A549 (cell line): ENCODE measurements at regions not wholly inside any gene's neighbourhood (a gene's known extent, or its start where the extent isn't known, plus 50 kb on each side); places are given as distances from the start of the nearest gene placed in this dataset.

Experiments
- ATAC-seq, 2 experiments: fragments of 200-7000 bp in 1 of 2; fragments of >200 bp in 1 of 2; cut with Nextera tagmentation in 1 of 2; cut with Tn5 transposase in 1 of 2; 3 replicates each; pipeline versions ENCODE4 v1.8.0 to v1.9.1; 2018 to 2020; ENCODE audit warnings: mild to moderate bottlenecking in 1 of 2, moderate library complexity in 1 of 2
- CTCF ChIA-PET: fragments of 300-600 bp; sonication (Branson Sonifier 250); formaldehyde crosslinking; extraction: SDS; loops from one replicate; lab custom pipeline; 2021; ENCODE audit warnings: antibody characterized with exemption, inconsistent platforms; lab: Yijun Ruan, JAX
- POLR2A ChIA-PET: fragments of 350-600 bp; formaldehyde crosslinking; extraction: SDS; loops from one replicate; lab custom pipeline; 2021; ENCODE audit warnings: antibody characterized with exemption, inconsistent platforms; lab: Yijun Ruan, JAX
- DNase-seq, 2 experiments: peaks; one replicate each; pipeline versions ENCODE4 v3.0.0 to v3.0.0-alpha.2; 2011 to 2016; ENCODE audit warnings: low read depth in 1 of 2, low spot score in 1 of 2
- FAIRE-seq: peaks from 2 replicates; lab custom pipeline; 2011; peaks lifted over from hg19 to GRCh38; lab: Jason Lieb, UNC
- H3K27ac ChIP-seq, 2 experiments: fragments of >200 bp; sonication (Bioruptor Twin); formaldehyde crosslinking; 3 replicates each; pipeline ENCODE4 v1.5.1; 2016 to 2017
- H3K4me1 ChIP-seq: fragments of >200 bp; sonication (Bioruptor Twin); formaldehyde crosslinking; 3 replicates; pipeline ENCODE4 v1.6.1; 2016
- H3K4me2 ChIP-seq: fragments of >200 bp; sonication (Bioruptor Twin); formaldehyde crosslinking; 3 replicates; pipeline ENCODE4 v1.6.1; 2016
- H3K4me3 ChIP-seq: fragments of >200 bp; sonication (Bioruptor Twin); formaldehyde crosslinking; 3 replicates; pipeline ENCODE4 v1.5.1; 2016
- H3K9me3 ChIP-seq: fragments of >200 bp; sonication (Bioruptor Twin); formaldehyde crosslinking; 3 replicates; pipeline ENCODE4 v1.6.1; 2016
- BCL3 ChIP-seq: fragments of >200 bp; sonication (Bioruptor Twin); formaldehyde crosslinking; IDR thresholded peaks from 3 replicates; pipeline ENCODE4 v1.6.1; 2016
- BHLHE40 ChIP-seq: IDR thresholded peaks from 2 replicates; pipeline ENCODE4 v1.6.1; 2012; ENCODE audit warnings: low read depth, low read length, inconsistent platforms
- CHD2 ChIP-seq: fragments of 150-350 bp; IDR thresholded peaks from 2 replicates; pipeline ENCODE4 v1.6.1; 2014; ENCODE audit warnings: low read length; ENCODE audit not compliant: partially characterized antibody
- ESRRA ChIP-seq: fragments of 150-350 bp; IDR thresholded peaks from 2 replicates; pipeline ENCODE4 v1.6.1; 2014; ENCODE audit warnings: mild to moderate bottlenecking, low read length, borderline replicate concordance
- FOSB ChIP-seq: fragments of 250-450 bp; sonication (Bioruptor Pico); IDR thresholded peaks from 2 replicates; pipeline ENCODE4 v1.5.0; 2020; ENCODE audit warnings: mild to moderate bottlenecking, moderate library complexity
- FOXS1 ChIP-seq: fragments of 250-450 bp; sonication (Bioruptor Pico); IDR thresholded peaks from 2 replicates; pipeline ENCODE4 v1.5.0; 2020; ENCODE audit warnings: mild to moderate bottlenecking, moderate library complexity
- HDAC2 ChIP-seq: fragments of 200-600 bp; sonication (generic); IDR thresholded peaks from 2 replicates; pipeline ENCODE4 v1.6.1; 2016
- HEYL ChIP-seq: fragments of 250-450 bp; sonication (Bioruptor Pico); IDR thresholded peaks from 2 replicates; pipeline ENCODE4 v1.8.0; 2021; ENCODE audit warnings: mild to moderate bottlenecking, moderate library complexity
- HOXA7 ChIP-seq: fragments of 250-450 bp; sonication (Bioruptor Pico); IDR thresholded peaks from 2 replicates; pipeline ENCODE4 v1.5.0; 2020; ENCODE audit warnings: mild to moderate bottlenecking, moderate library complexity
- HOXB13 ChIP-seq: fragments of 250-450 bp; sonication (Bioruptor Pico); IDR thresholded peaks from 2 replicates; pipeline ENCODE4 v1.5.0; 2020; ENCODE audit warnings: low read depth, mild to moderate bottlenecking, moderate library complexity
- JUN ChIP-seq, 2 experiments: fragments of >200 bp; sonication (Bioruptor Twin); formaldehyde crosslinking; IDR thresholded peaks; 2 replicates in 1 of 2; 3 replicates in 1 of 2; pipeline ENCODE4 v1.6.1; 2016 to 2017
- JUNB ChIP-seq: fragments of >200 bp; sonication (Bioruptor Twin); formaldehyde crosslinking; IDR thresholded peaks from 2 replicates; pipeline ENCODE4 v1.6.1; 2016
- KDM1A ChIP-seq: fragments of 200-600 bp; sonication (generic); IDR thresholded peaks from 2 replicates; pipeline ENCODE4 v1.6.1; 2016; ENCODE audit warnings: low read depth, mild to moderate bottlenecking
- MAFK ChIP-seq: fragments of 450-650 bp; IDR thresholded peaks from 2 replicates; pipeline ENCODE4 v1.6.1; 2014; ENCODE audit not compliant: partially characterized antibody
- NFE2L2 ChIP-seq: fragments of 150-350 bp; conservative IDR thresholded peaks from 2 replicates; pipeline ENCODE4 v1.6.1; 2014; ENCODE audit warnings: low read length
- NPAS2 ChIP-seq: fragments of 250-450 bp; sonication (Bioruptor Pico); IDR thresholded peaks from 2 replicates; pipeline ENCODE4 v1.8.0; 2022; ENCODE audit warnings: mild to moderate bottlenecking, moderate library complexity, borderline replicate concordance
- NR3C1 ChIP-seq: fragments of >200 bp; sonication (Bioruptor Twin); formaldehyde crosslinking; IDR thresholded peaks from 3 replicates; pipeline ENCODE4 v1.6.1; 2017
- PHF8 ChIP-seq: fragments of 200-600 bp; sonication (generic); IDR thresholded peaks from 2 replicates; pipeline ENCODE4 v1.6.1; 2016; ENCODE audit warnings: low read depth, mild to moderate bottlenecking, antibody characterized with exemption, moderate library complexity, borderline replicate concordance
- POLR2A ChIP-seq: IDR thresholded peaks from 2 replicates; pipeline ENCODE4 v1.6.1; 2012; ENCODE audit warnings: mild to moderate bottlenecking, low read length
- POLR2AphosphoS2 ChIP-seq: conservative IDR thresholded peaks from 2 replicates; pipeline ENCODE4 v1.6.1; 2012; ENCODE audit warnings: low read length, improper control_type of control experiment, inconsistent platforms
- RCOR1 ChIP-seq: fragments of 150-350 bp; IDR thresholded peaks from 2 replicates; pipeline ENCODE4 v1.6.1; 2014; ENCODE audit warnings: antibody characterized with exemption, low read length, low read depth
- REST ChIP-seq: fragments of 200-600 bp; sonication (generic); IDR thresholded peaks from 2 replicates; pipeline ENCODE4 v1.6.1; 2016; ENCODE audit warnings: antibody characterized with exemption, mild to moderate bottlenecking, moderate library complexity
- RFX5 ChIP-seq: fragments of 450-650 bp; IDR thresholded peaks from 2 replicates; pipeline ENCODE4 v1.7.1; 2014; ENCODE audit warnings: antibody characterized with exemption, mild to moderate bottlenecking, moderate library complexity
- SMC3 ChIP-seq: fragments of >200 bp; sonication (Bioruptor Twin); formaldehyde crosslinking; IDR thresholded peaks from 3 replicates; pipeline ENCODE4 v1.6.1; 2018; ENCODE audit warnings: inconsistent platforms
- TFCP2L1 ChIP-seq: fragments of 250-450 bp; sonication (Bioruptor Pico); IDR thresholded peaks from 2 replicates; pipeline ENCODE4 v1.5.0; 2021; ENCODE audit warnings: mild to moderate bottlenecking
- TP53 ChIP-seq: fragments of 250-450 bp; sonication (Bioruptor Pico); IDR thresholded peaks from 2 replicates; pipeline ENCODE4 v1.5.0; 2021; ENCODE audit warnings: mild to moderate bottlenecking, moderate library complexity
- ZC3H11A ChIP-seq: fragments of 450-650 bp; IDR thresholded peaks from 2 replicates; pipeline ENCODE4 v1.6.1; 2014; ENCODE audit warnings: antibody characterized with exemption, mild to moderate bottlenecking
- ZNF302 ChIP-seq: fragments of 250-450 bp; sonication (Bioruptor Pico); IDR thresholded peaks from 2 replicates; pipeline ENCODE4 v1.9.0; 2021; ENCODE audit warnings: inconsistent platforms, mild to moderate bottlenecking, moderate library complexity
- WGBS: methylation state at CpG from one replicate; pipeline ENCODE4 v1.1.6; 2017; ENCODE audit errors: missing lambda C conversion rate; 5-methylcytosine and 5-hydroxymethylcytosine counted together
- TF ChIP-seq, protein P1 (sequence below): IDR thresholded peaks from 2 replicates; pipeline ENCODE4 v1.6.1; 2012
- TF ChIP-seq, protein P2 (sequence below): fragments of 150-350 bp; IDR thresholded peaks from 2 replicates; pipeline ENCODE4 v1.6.1; 2014; ENCODE audit warnings: low read depth, mild to moderate bottlenecking, low read length
- TF ChIP-seq, protein P3 (sequence below): IDR thresholded peaks from 2 replicates; pipeline ENCODE4 v1.6.1; 2012

DNA sequence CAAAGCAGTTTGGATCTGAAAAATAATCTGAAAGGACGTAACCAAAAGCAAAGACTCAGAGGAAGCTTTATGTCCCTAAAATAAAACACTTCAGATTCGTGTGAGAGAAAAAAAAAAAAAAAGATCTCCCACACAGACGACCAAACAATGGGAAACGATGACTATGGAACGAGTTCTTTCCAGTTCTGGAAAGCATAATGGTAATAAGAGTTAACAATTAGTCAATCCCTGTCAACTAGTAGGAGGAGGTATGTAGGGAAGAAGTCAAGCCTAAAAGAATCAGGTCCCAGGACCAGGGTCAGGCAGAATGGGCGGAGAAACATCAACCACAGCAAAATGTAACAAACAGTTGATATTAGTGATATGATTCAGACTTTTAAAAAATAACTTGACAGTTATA is 170.3 kb upstream of the SETBP1 start:
- no peaks in the 10 kb centered on the region for H3K9me3 ChIP-seq
- TF ChIP-seq, protein P1, sequence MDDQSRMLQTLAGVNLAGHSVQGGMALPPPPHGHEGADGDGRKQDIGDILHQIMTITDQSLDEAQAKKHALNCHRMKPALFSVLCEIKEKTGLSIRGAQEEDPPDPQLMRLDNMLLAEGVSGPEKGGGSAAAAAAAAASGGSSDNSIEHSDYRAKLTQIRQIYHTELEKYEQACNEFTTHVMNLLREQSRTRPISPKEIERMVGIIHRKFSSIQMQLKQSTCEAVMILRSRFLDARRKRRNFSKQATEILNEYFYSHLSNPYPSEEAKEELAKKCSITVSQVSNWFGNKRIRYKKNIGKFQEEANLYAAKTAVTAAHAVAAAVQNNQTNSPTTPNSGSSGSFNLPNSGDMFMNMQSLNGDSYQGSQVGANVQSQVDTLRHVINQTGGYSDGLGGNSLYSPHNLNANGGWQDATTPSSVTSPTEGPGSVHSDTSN, result no peak
- TF ChIP-seq KDM1A (no peak), CHD2 (no peak), FOXS1 (no peak), TFCP2L1 (CRISPR knock-in tag) (no peak), RCOR1 (no peak), ZC3H11A (no peak), SMC3 (no peak), JUN (IDR thresholded peaks at IDR 0.05) (no peak), FOSB (CRISPR knock-in tag) (no peak), POLR2A (no peak), REST (no peak), RFX5 (no peak), NFE2L2 (no peak), PHF8 (no peak), NR3C1 (no peak)
- TF ChIP-seq, protein P2, sequence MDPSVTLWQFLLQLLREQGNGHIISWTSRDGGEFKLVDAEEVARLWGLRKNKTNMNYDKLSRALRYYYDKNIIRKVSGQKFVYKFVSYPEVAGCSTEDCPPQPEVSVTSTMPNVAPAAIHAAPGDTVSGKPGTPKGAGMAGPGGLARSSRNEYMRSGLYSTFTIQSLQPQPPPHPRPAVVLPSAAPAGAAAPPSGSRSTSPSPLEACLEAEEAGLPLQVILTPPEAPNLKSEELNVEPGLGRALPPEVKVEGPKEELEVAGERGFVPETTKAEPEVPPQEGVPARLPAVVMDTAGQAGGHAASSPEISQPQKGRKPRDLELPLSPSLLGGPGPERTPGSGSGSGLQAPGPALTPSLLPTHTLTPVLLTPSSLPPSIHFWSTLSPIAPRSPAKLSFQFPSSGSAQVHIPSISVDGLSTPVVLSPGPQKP, result no peak
- TF ChIP-seq, all 56 proteins: peak for 0
- ATAC-seq (no peak), FAIRE-seq (no peak), DNase-seq (no peak)
- CTCF ChIA-PET, result no interaction called here
- WGBS, result 2% methylated on average over 6 of the region's 6 CpGs
- POLR2A ChIA-PET, result no interaction called here
- Histone ChIP-seq H3K27ac (no peak overlapping the region), H3K4me1 (no peaks in the 10 kb centered on the region), H3K4me3 (no peak overlapping the region), H3K4me2 (no peak overlapping the region)

GRCh38 chr18:44513233-44513632 is 167.5 kb upstream of the SETBP1 start:
- no peak overlapping the region for H3K4me3 ChIP-seq
- no peak overlapping the region for H3K4me2 ChIP-seq
- CTCF ChIA-PET, result no interaction called here
- no peaks in the 10 kb centered on the region for H3K9me3 ChIP-seq
- TF ChIP-seq POLR2AphosphoS2 (no peak), NPAS2 (no peak), JUNB (no peak), NR3C1 (no peak), HDAC2 (no peak), ZNF302 (CRISPR knock-in tag) (no peak), RFX5 (no peak), POLR2A (no peak), ESRRA (no peak), SMC3 (no peak), MAFK (no peak), BHLHE40 (no peak), HEYL (CRISPR knock-in tag) (no peak), BCL3 (no peak), JUN (IDR thresholded peaks at IDR 0.05) (no peak), HOXB13 (no peak), HOXA7 (CRISPR knock-in tag) (no peak), NFE2L2 (no peak), TP53 (CRISPR knock-in tag) (no peak)
- TF ChIP-seq, protein P3, sequence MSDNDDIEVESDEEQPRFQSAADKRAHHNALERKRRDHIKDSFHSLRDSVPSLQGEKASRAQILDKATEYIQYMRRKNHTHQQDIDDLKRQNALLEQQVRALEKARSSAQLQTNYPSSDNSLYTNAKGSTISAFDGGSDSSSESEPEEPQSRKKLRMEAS, result no peak
- no peak for ATAC-seq
- H3K27ac ChIP-seq, result no peak overlapping the region
- POLR2A ChIA-PET, result no interaction called here
- no peak for FAIRE-seq
- 54% methylated on average over 3 of the region's 3 CpGs for WGBS
- no peak for DNase-seq
- no peaks in the 10 kb centered on the region for H3K4me1 ChIP-seq
